GM12864 (cell line): ENCODE measurements at regions not wholly inside any gene's neighbourhood (a gene's known extent, or its start where the extent isn't known, plus 50 kb on each side); places are given as distances from the start of the nearest gene placed in this dataset.

Source experiments
- DNase-seq: peaks from one replicate; pipeline ENCODE4 v3.0.0-alpha.2; 2011; ENCODE audit warnings: low read depth
- H3K4me3 ChIP-seq: 2 replicates; pipeline ENCODE4 v1.5.1; 2011; ENCODE audit warnings: mild to moderate bottlenecking, low read depth, low read length, control low read depth
- TF ChIP-seq, protein P1 (sequence below): IDR thresholded peaks from 2 replicates; pipeline ENCODE4 v1.5.1; 2011; ENCODE audit warnings: low read depth, mild to moderate bottlenecking, moderate library complexity, low read length, control low read depth, inconsistent platforms; ENCODE audit errors: missing control alignments

DNA sequence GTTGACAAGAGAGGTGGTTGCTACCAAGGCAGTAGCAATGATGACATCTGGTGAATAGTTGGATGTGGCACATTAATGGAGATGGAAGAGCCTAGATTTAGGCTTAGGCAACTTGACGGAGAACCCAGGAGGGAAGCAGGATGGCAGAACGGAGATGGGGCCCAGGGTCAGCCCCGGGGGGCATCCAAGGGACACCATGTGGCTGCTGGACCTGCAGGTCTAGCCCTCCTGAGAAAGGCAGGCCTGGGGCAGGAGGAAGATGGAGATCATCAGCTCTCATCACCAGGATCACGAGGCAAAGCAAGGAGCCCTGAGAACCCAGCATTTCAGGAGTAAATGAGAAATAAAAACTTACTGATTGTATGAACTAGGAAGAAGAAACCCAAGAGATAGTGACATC is 216.2 kb downstream of the AUH start:
- no peak for DNase-seq
- TF ChIP-seq, protein P1, sequence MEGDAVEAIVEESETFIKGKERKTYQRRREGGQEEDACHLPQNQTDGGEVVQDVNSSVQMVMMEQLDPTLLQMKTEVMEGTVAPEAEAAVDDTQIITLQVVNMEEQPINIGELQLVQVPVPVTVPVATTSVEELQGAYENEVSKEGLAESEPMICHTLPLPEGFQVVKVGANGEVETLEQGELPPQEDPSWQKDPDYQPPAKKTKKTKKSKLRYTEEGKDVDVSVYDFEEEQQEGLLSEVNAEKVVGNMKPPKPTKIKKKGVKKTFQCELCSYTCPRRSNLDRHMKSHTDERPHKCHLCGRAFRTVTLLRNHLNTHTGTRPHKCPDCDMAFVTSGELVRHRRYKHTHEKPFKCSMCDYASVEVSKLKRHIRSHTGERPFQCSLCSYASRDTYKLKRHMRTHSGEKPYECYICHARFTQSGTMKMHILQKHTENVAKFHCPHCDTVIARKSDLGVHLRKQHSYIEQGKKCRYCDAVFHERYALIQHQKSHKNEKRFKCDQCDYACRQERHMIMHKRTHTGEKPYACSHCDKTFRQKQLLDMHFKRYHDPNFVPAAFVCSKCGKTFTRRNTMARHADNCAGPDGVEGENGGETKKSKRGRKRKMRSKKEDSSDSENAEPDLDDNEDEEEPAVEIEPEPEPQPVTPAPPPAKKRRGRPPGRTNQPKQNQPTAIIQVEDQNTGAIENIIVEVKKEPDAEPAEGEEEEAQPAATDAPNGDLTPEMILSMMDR, result no peak
- H3K4me3 ChIP-seq, result no peak overlapping the region

DNA sequence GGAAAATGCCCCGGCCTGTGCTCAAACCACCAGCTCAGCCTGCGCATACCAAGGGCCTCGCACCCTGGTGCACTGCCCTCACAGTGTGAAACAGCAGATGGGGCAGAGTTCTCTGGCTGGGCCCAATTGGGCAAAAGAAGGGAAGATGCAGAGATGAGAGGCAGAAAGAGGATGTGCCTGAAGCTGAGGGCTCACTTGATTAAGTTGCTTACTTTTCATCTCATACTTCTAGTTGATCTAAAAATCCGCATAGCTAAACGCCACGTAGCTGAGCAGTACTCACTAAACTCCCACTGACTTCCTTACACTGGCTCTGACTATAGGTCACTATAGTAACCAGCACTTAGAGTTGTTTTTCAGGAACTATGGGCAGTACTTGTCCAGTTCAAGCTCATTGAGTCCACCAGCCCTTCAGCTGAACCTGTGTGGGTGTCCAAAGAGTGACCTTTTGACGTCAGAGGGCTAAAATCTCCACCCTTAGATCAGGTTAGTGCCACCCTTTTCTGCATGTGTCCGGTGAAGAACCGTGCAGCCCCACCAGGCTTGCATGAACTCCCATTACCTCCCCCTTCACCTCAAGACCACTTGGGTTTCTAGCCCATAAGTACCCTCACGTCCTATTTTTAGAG is 215.2 kb downstream of the AUH start:
- TF ChIP-seq, protein P1, result no peak
- no peak overlapping the region for H3K4me3 ChIP-seq
- DNase-seq, result no peak

DNA sequence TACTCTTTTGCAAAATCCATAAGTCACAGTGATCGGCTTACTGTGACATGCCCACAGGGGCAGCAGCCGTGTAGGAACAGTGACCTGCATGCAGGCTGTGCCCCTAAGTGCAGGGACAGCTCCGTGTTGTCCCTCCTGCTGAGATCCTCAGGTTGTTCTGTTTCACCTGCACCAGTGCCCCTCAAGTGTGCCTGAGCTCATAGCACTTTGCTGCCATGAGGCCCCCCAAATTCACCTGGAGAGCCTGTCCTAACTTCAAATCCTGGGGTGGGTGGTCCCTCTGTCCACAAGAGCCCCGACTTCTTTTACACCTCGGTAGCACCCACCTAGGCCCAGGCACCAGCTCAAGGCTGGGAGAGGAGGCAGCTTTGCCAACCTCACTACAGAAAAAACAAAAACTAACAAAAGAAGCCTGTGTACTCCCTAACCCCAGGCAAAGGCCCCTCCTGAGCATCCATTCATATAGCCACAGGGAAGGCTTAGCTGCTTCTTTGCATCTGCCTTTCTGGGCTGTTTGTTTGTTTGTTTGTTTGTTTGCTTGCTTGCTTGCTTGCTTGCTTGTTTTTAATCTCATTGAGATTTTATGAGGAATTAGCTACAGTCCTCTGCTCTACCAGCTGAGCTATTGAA is 214.5 kb downstream of the AUH start:
- H3K4me3 ChIP-seq, result no peak overlapping the region
- no peak for DNase-seq
- TF ChIP-seq, protein P1, result no peak

DNA sequence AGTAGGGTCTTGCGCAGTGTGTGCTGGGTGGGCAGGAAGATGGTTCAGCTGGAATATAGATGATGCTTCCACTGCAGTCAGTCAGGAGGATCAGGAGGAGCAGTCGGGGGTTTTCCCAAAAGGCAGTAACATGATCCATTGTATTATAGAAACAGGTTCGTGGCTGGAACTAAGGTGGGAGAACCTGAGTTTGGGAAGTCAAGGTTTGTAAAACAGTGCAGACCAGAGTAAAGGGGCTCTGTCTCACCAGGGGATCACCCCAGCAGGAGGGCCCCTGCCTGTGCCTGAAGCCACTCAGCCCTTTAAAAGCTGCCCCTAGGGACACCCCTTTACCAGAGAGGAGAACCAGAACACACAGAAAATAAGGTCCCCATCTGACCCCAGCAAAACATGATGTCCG is 213.4 kb downstream of the AUH start:
- TF ChIP-seq, protein P1, result no peak
- H3K4me3 ChIP-seq, result no peak overlapping the region
- DNase-seq, result no peak

DNA sequence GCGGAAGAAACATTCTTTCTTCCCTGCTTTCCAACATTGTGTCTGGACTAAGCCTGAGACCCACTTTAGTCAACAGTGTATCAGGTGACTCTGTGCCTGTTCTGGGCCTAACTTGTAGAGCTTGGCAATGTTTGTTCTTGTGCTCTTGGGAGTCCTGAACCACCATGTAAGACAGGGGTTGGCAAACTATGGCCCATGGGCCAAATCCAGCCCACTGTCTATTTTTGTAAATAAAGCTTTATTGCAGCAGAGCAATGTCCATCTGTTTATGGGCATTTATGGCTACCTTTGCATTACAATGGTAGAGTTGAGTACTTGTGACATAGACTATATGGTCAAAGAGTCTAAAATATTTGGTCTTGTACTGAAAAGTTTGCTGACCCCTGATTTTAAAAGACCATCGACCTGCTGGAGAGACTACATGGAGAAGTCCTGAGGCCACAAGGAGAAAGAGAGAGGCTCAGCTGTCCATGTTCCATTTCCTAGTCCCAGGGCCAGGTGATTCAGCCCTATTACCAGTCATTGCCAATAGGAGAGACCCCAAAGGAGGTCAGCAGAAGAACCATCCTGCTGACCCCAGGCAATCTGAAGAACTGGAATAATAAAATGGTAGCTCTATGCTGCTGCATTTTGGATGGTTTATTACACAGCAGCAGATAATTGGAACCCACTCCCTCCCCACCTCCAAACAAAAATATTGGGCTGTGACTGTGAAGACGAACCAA is 211.3 kb downstream of the AUH start:
- DNase-seq, result no peak
- no peak overlapping the region for H3K4me3 ChIP-seq
- TF ChIP-seq, protein P1, result no peak

DNA sequence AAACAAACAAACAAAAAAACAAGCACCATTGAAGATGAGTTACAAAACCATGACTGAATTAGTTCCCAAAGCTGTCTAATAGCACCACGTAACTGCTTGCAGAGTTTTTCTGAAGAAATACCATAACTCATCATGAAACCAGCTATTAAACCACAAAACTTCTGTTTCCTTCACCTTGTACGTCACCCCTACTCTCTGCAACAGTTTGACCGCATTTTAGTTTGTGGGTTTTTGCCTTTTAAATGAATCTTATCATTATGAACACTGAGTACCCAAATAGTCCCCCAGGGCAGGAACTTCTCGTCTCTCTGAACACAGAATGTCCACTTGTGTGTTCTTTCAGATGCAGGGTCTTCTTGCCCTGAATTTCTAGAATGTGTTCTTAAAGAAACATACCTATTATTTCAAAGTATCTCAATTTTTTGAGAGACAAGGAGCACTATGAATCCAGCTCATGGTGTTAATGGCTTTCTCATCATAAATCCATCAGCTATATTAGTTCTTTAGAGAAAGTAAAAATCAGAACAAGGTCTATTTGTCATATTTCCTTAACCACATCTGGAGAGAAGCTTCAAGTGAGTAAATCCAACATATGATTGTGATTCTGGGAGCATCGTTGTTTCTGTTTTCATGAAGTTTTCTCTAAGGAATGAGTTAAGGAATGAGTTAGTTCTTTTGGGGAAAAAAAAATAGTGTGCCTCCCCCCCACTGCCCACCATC is 210.6 kb downstream of the AUH start:
- TF ChIP-seq, protein P1, result no peak
- DNase-seq, result peak; percentile 76
- no peak overlapping the region for H3K4me3 ChIP-seq
